ENCODE measurements at regions not wholly inside any gene's neighbourhood (a gene's known extent, or its start where the extent isn't known, plus 50 kb on each side); places are given as distances from the start of the nearest gene placed in this dataset.

DNA sequence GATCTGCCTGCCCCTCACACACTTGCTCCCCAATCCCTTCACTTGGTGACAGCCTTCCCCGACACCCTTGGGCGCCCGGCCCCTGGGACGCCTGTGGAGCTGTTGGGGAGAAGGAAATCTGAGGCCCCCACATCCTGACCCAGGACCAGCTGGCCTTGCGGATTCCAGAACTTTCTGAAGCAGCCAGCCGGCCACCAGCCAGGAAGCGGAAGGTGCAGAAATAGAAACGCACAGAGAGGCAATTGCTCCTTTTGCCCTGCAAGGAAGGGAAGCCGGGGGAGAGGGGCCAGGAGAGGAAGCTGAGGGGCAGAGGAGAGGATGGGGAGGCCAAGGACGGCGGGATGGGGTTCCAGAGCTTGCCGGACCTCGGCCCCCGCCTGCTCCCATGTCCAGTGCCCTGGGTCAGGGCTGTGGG is 66.7 kb upstream of the LINC01488 start:
- TF ChIP-seq, protein P1, sequence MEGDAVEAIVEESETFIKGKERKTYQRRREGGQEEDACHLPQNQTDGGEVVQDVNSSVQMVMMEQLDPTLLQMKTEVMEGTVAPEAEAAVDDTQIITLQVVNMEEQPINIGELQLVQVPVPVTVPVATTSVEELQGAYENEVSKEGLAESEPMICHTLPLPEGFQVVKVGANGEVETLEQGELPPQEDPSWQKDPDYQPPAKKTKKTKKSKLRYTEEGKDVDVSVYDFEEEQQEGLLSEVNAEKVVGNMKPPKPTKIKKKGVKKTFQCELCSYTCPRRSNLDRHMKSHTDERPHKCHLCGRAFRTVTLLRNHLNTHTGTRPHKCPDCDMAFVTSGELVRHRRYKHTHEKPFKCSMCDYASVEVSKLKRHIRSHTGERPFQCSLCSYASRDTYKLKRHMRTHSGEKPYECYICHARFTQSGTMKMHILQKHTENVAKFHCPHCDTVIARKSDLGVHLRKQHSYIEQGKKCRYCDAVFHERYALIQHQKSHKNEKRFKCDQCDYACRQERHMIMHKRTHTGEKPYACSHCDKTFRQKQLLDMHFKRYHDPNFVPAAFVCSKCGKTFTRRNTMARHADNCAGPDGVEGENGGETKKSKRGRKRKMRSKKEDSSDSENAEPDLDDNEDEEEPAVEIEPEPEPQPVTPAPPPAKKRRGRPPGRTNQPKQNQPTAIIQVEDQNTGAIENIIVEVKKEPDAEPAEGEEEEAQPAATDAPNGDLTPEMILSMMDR (IDR thresholded peaks at IDR 0.05), result no peak
- TF ChIP-seq RFX5 (IDR thresholded peaks at IDR 0.05; ENCODE audit: low read length), result no peak
- no peak for TF ChIP-seq RXRA (IDR thresholded peaks at IDR 0.05; ENCODE audit: borderline replicate concordance, low read depth)
- TF ChIP-seq, protein P2, sequence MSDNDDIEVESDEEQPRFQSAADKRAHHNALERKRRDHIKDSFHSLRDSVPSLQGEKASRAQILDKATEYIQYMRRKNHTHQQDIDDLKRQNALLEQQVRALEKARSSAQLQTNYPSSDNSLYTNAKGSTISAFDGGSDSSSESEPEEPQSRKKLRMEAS (IDR thresholded peaks at IDR 0.05; ENCODE audit: low read depth), result no peak
- TF ChIP-seq SMC3 (IDR thresholded peaks at IDR 0.05; ENCODE audit: low read depth, low read length), result no peak
- no peak for TF ChIP-seq MXI1 (IDR thresholded peaks at IDR 0.05; ENCODE audit: low read depth, low read length)
- no peak for TF ChIP-seq NFIC (IDR thresholded peaks at IDR 0.05; ENCODE audit: borderline replicate concordance)
- no peak for TF ChIP-seq EP300 (IDR thresholded peaks at IDR 0.05; ENCODE audit: borderline replicate concordance in 1 of 2, low read depth in 1 of 2, low read length in 1 of 2)
- no peak for TF ChIP-seq NRF1 (IDR thresholded peaks at IDR 0.05; ENCODE audit: low read depth, low read length)
